ENCODE measurements at regions not wholly inside any gene's neighbourhood (a gene's known extent, or its start where the extent isn't known, plus 50 kb on each side); places are given as distances from the start of the nearest gene placed in this dataset.

- TF ChIP-seq CTCF (conservative IDR thresholded peaks at IDR 0.05): no peak
- no peak for TF ChIP-seq EZH2 (IDR thresholded peaks at IDR 0.05; ENCODE audit: low read depth)
These were observed 545.3 kb upstream of the SALL1 start for GRCh38 chr16:51696376-51696775.
